K562 (cell line): ENCODE measurements at regions not wholly inside any gene's neighbourhood (a gene's known extent, or its start where the extent isn't known, plus 50 kb on each side); places are given as distances from the start of the nearest gene placed in this dataset.

Experiments used
- EGR1 ChIP-seq: fragments of 450-650 bp; conservative IDR thresholded peaks from 2 replicates; pipeline ENCODE4 v1.6.1; 2017; ENCODE audit warnings: mild to moderate bottlenecking
- EP300 ChIP-seq: IDR thresholded peaks from 2 replicates; pipeline ENCODE4 v1.6.1; 2012; ENCODE audit warnings: low read length, improper control_type of control experiment
- ESRRA ChIP-seq: fragments of 450-650 bp; IDR thresholded peaks from 2 replicates; pipeline ENCODE4 v1.6.1; 2014; ENCODE audit warnings: low read depth, mild to moderate bottlenecking, moderate library complexity, borderline replicate concordance
- HDAC2 ChIP-seq: fragments of 450-650 bp; IDR thresholded peaks from 2 replicates; pipeline ENCODE4 v1.6.1; 2016; ENCODE audit warnings: mild to moderate bottlenecking
- KDM1A ChIP-seq, 2 experiments: fragments of 450-650 bp; IDR thresholded peaks; 2 replicates each; pipeline ENCODE4 v1.6.1; 2016; ENCODE audit warnings: mild to moderate bottlenecking in 2 of 2
- NR3C1 ChIP-seq: sonication (generic); formaldehyde crosslinking; IDR thresholded peaks from 2 replicates; pipeline ENCODE4 v1.8.1; 2022; ENCODE audit warnings: missing genetic modification reagents
- PML ChIP-seq: IDR thresholded peaks from 2 replicates; pipeline ENCODE4 v1.6.1; 2012; ENCODE audit warnings: low read length, inconsistent platforms
- PRMT5 ChIP-seq: sonication (generic); formaldehyde crosslinking; IDR thresholded peaks from 2 replicates; pipeline ENCODE4 v1.5.0; 2020; ENCODE audit warnings: missing genetic modification reagents
- SMARCA4 ChIP-seq: fragments of 450-650 bp; IDR thresholded peaks from 2 replicates; pipeline ENCODE4 v1.6.1; 2016
- SP1 ChIP-seq: sonication (generic); formaldehyde crosslinking; IDR thresholded peaks from 2 replicates; pipeline ENCODE4 v1.8.1; 2022; ENCODE audit warnings: mild to moderate bottlenecking, missing genetic modification reagents
- TGIF2 ChIP-seq: sonication (generic); formaldehyde crosslinking; IDR thresholded peaks from 2 replicates; pipeline ENCODE4 v1.8.1; 2022; ENCODE audit warnings: mild to moderate bottlenecking, missing genetic modification reagents, moderate library complexity
- ZNF133 ChIP-seq: fragments of 250-450 bp; sonication (Bioruptor Pico); IDR thresholded peaks from 2 replicates; pipeline ENCODE4 v1.4.0; 2020; ENCODE audit warnings: mild to moderate bottlenecking
- ZNF175 ChIP-seq: fragments of 200-800 bp; sonication (Bioruptor generic); IDR thresholded peaks from 2 replicates; pipeline ENCODE4 v1.6.1; 2016; ENCODE audit warnings: low read depth, mild to moderate bottlenecking, missing genetic modification characterization, missing compliant biosample characterization
- ZNF280B ChIP-seq: fragments of 250-450 bp; sonication (Bioruptor Pico); IDR thresholded peaks from 2 replicates; pipeline ENCODE4 v1.5.1; 2021; ENCODE audit warnings: mild to moderate bottlenecking
- ZNF639 ChIP-seq, 2 experiments: fragments of 200-800 bp in 1 of 2; sonication (Bioruptor generic) in 1 of 2; sonication (generic) in 1 of 2; formaldehyde crosslinking in 1 of 2; IDR thresholded peaks in 1 of 2; conservative IDR thresholded peaks in 1 of 2; 2 replicates each; pipeline versions ENCODE4 v1.5.0 to v1.6.1; 2016 to 2020; ENCODE audit warnings: missing compliant biosample characterization in 1 of 2, missing genetic modification characterization in 1 of 2, missing genetic modification reagents in 1 of 2
- TF ChIP-seq, protein P1 (sequence below): fragments of 200-800 bp; sonication (Bioruptor generic); IDR thresholded peaks from 2 replicates; pipeline ENCODE4 v1.6.1; 2016; ENCODE audit warnings: missing genetic modification characterization, missing compliant biosample characterization
- TF ChIP-seq, protein P2 (sequence below): sonication (generic); formaldehyde crosslinking; IDR thresholded peaks from 2 replicates; pipeline ENCODE4 v1.8.1; 2022; ENCODE audit warnings: missing genetic modification reagents
- TF ChIP-seq, protein P3 (sequence below): fragments of 450-650 bp; IDR thresholded peaks from 2 replicates; pipeline ENCODE4 v1.6.1; 2016; ENCODE audit warnings: low read depth, mild to moderate bottlenecking, moderate library complexity

DNA sequence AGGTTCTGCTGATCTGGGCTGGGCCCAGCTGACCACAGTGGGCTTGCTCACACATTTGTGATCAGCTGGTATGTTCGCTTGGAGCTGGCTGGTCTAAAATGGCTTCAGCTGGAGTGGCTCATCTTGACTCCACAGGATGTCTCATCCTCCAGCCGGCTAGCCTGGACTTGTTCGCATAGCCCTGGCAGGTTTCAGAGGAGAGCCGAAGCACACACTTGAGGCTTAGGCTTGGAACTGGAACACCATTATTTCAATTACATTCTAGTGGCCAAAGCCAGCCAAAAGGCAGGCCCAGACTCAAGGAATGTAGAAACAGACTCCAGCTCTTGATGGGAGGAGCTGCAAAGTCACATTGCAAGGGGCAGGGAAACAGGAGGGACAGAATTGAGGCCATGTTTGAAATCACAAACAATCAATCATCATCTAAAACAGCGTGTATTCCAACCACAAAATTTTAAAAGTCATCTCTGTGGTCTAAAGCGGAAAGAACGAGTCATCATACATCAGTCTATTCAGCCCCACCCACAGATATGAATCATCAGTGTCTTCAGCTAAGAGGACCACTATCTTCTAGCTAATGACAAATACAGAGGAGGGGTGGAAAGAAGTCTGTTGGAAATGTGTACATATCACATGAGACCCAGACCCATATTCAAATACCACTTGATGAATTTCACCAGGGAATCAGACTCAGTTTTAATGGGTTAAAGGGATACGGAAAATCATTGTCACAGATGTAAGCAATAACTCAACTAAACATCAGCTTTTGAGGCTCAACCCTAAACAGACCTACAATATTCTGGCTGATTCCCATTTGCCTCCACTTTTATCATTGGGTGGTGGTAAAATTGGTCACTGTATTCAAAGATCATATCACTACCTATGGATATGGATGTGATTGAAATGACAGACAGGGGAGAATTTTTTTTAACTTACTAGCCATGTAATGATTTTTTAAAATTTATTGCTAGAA, 139.0 kb upstream of the MKLN1 start (continued):
- peak; percentile 71 for TF ChIP-seq SP1 (CRISPR knock-in tag)
- peak; percentile 91; the same call in 1 of the 2 replicates for TF ChIP-seq ESRRA
- TF ChIP-seq EP300: peak; percentile 65
- peak; percentile 58 for TF ChIP-seq EGR1
- TF ChIP-seq, protein P1, sequence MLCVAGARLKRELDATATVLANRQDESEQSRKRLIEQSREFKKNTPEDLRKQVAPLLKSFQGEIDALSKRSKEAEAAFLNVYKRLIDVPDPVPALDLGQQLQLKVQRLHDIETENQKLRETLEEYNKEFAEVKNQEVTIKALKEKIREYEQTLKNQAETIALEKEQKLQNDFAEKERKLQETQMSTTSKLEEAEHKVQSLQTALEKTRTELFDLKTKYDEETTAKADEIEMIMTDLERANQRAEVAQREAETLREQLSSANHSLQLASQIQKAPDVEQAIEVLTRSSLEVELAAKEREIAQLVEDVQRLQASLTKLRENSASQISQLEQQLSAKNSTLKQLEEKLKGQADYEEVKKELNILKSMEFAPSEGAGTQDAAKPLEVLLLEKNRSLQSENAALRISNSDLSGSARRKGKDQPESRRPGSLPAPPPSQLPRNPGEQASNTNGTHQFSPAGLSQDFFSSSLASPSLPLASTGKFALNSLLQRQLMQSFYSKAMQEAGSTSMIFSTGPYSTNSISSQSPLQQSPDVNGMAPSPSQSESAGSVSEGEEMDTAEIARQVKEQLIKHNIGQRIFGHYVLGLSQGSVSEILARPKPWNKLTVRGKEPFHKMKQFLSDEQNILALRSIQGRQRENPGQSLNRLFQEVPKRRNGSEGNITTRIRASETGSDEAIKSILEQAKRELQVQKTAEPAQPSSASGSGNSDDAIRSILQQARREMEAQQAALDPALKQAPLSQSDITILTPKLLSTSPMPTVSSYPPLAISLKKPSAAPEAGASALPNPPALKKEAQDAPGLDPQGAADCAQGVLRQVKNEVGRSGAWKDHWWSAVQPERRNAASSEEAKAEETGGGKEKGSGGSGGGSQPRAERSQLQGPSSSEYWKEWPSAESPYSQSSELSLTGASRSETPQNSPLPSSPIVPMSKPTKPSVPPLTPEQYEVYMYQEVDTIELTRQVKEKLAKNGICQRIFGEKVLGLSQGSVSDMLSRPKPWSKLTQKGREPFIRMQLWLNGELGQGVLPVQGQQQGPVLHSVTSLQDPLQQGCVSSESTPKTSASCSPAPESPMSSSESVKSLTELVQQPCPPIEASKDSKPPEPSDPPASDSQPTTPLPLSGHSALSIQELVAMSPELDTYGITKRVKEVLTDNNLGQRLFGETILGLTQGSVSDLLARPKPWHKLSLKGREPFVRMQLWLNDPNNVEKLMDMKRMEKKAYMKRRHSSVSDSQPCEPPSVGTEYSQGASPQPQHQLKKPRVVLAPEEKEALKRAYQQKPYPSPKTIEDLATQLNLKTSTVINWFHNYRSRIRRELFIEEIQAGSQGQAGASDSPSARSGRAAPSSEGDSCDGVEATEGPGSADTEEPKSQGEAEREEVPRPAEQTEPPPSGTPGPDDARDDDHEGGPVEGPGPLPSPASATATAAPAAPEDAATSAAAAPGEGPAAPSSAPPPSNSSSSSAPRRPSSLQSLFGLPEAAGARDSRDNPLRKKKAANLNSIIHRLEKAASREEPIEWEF (CRISPR knock-in tag): no peak
- TF ChIP-seq SMARCA4: peak; percentile 93
- TF ChIP-seq NR3C1 (CRISPR knock-in tag): no peak
- TF ChIP-seq ZNF175 (CRISPR knock-in tag): 0 out of 2 replicates have a peak, but pooled peaks have one; percentile 61
- TF ChIP-seq, protein P2, sequence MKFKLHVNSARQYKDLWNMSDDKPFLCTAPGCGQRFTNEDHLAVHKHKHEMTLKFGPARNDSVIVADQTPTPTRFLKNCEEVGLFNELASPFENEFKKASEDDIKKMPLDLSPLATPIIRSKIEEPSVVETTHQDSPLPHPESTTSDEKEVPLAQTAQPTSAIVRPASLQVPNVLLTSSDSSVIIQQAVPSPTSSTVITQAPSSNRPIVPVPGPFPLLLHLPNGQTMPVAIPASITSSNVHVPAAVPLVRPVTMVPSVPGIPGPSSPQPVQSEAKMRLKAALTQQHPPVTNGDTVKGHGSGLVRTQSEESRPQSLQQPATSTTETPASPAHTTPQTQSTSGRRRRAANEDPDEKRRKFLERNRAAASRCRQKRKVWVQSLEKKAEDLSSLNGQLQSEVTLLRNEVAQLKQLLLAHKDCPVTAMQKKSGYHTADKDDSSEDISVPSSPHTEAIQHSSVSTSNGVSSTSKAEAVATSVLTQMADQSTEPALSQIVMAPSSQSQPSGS (CRISPR knock-in tag): no peak
- no peak for TF ChIP-seq ZNF639 (CRISPR knock-in tag; conservative IDR thresholded peaks at IDR 0.05 in 1 of 2, IDR thresholded peaks at IDR 0.05 in 1 of 2)
- TF ChIP-seq PRMT5 (CRISPR knock-in tag): no peak
- no peak for TF ChIP-seq ZNF133 (CRISPR knock-in tag)
- TF ChIP-seq ZNF280B (CRISPR knock-in tag): no peak
- no peak for TF ChIP-seq TGIF2 (CRISPR knock-in tag)
- TF ChIP-seq, protein P3, sequence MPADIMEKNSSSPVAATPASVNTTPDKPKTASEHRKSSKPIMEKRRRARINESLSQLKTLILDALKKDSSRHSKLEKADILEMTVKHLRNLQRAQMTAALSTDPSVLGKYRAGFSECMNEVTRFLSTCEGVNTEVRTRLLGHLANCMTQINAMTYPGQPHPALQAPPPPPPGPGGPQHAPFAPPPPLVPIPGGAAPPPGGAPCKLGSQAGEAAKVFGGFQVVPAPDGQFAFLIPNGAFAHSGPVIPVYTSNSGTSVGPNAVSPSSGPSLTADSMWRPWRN: peak; percentile 94
- TF ChIP-seq HDAC2: peak; percentile 76; the same call in 1 of the 2 replicates
- peak; percentile 94 to 95 for TF ChIP-seq KDM1A (IDR thresholded peaks at IDR 0.05)
- TF ChIP-seq PML: no peak
